ENCODE measurements at regions not wholly inside any gene's neighbourhood (a gene's known extent, or its start where the extent isn't known, plus 50 kb on each side); places are given as distances from the start of the nearest gene placed in this dataset.

- TF ChIP-seq CTCF (conservative IDR thresholded peaks at IDR 0.05 in 1 of 2, IDR thresholded peaks at IDR 0.05 in 1 of 2; ENCODE audit: extremely low read depth in 1 of 2, insufficient read depth in 1 of 2, low read depth in 1 of 2, low read length in 2 of 2) (no peak), EZH2 (IDR thresholded peaks at IDR 0.05; ENCODE audit: borderline replicate concordance, low read length) (no peak)
Observed at GRCh38 chr3:95271395-95271794, 1208.5 kb downstream of the NSUN3 start.

Data from mammary epithelial cell (primary cell).